OCI-LY7 (cell line): ENCODE measurements at regions not wholly inside any gene's neighbourhood (a gene's known extent, or its start where the extent isn't known, plus 50 kb on each side); places are given as distances from the start of the nearest gene placed in this dataset.

Experiments used
- BruUV-seq: library from RNA; stranded (reverse); fragments of 400-500 nt; replicated peaks from 2 replicates; lab custom pipeline; 2021; lab: Mats Ljungman, UMichigan
- CTCF ChIA-PET: fragments of 300-600 bp; sonication (Branson Sonifier 250); formaldehyde crosslinking; loops from one replicate; lab custom pipeline; 2022; ENCODE audit warnings: antibody characterized with exemption; ENCODE audit not compliant: unreplicated experiment; lab: Charles Lee
- POLR2A ChIA-PET: fragments of 300-600 bp; sonication (Branson Sonifier 250); formaldehyde crosslinking; loops from one replicate; lab custom pipeline; 2022; ENCODE audit warnings: antibody characterized with exemption; lab: Charles Lee
- DNase-seq: peaks from one replicate; pipeline ENCODE4 v3.0.0-alpha.2; 2015; ENCODE audit warnings: low spot score
- H2AFZ ChIP-seq: fragments of 200-600 bp; sonication (generic), shearing (Covaris generic); 2 replicates; pipeline ENCODE4 v1.6.1; 2014; ENCODE audit warnings: mild to moderate bottlenecking, antibody characterized with exemption, low read length, moderate library complexity
- H3K27ac ChIP-seq: fragments of 200-600 bp; sonication (generic); 2 replicates; pipeline ENCODE4 v1.5.1; 2014; ENCODE audit warnings: mixed run types, low read depth, mild to moderate bottlenecking, moderate library complexity, low read length, inconsistent platforms; ENCODE audit not compliant: poor library complexity, severe bottlenecking
- H3K36me3 ChIP-seq: fragments of 200-600 bp; sonication (generic); 2 replicates; pipeline ENCODE4 v1.6.1; 2014; ENCODE audit warnings: mild to moderate bottlenecking, antibody characterized with exemption, low read length, moderate library complexity, mixed read lengths; ENCODE audit not compliant: insufficient read depth
- H3K4me1 ChIP-seq: fragments of 200-600 bp; sonication (generic); 2 replicates; pipeline ENCODE4 v1.5.1; 2014; ENCODE audit warnings: mild to moderate bottlenecking, low read length; ENCODE audit not compliant: insufficient read depth, poor library complexity, severe bottlenecking
- H3K4me2 ChIP-seq: fragments of 200-600 bp; sonication (generic); 2 replicates; pipeline ENCODE4 v1.6.1; 2014; ENCODE audit warnings: mild to moderate bottlenecking, low read length
- H3K4me3 ChIP-seq: fragments of 200-600 bp; sonication (generic); 2 replicates; pipeline ENCODE4 v1.5.1; 2014; ENCODE audit warnings: mild to moderate bottlenecking, low read depth, low read length; ENCODE audit not compliant: poor library complexity, severe bottlenecking
- H3K79me2 ChIP-seq: fragments of 200-600 bp; sonication (generic); 2 replicates; pipeline ENCODE4 v1.6.1; 2016; ENCODE audit warnings: low read depth, mild to moderate bottlenecking, low read length, moderate library complexity, mixed read lengths; ENCODE audit not compliant: insufficient read depth
- H3K9me2 ChIP-seq: fragments of 200-600 bp; sonication (generic); 2 replicates; pipeline ENCODE4 v1.6.1; 2016; ENCODE audit warnings: mild to moderate bottlenecking, low read length, mixed read lengths; ENCODE audit not compliant: insufficient read depth
- H3K9me3 ChIP-seq: fragments of 200-600 bp; sonication (generic); 2 replicates; pipeline ENCODE4 v1.6.1; 2014; ENCODE audit warnings: mild to moderate bottlenecking, mixed run types, low read length, mixed read lengths
- H4K20me1 ChIP-seq: fragments of 200-600 bp; sonication (generic); 2 replicates; pipeline ENCODE4 v1.6.1; 2014; ENCODE audit warnings: mild to moderate bottlenecking, antibody characterized with exemption, low read length, moderate library complexity, mixed read lengths; ENCODE audit not compliant: insufficient read depth
- EZH2phosphoT487 ChIP-seq: fragments of 200-600 bp; sonication (generic); IDR thresholded peaks from 2 replicates; pipeline ENCODE4 v1.6.1; 2018; ENCODE audit warnings: low read depth, borderline replicate concordance, mild to moderate bottlenecking, mixed run types, antibody characterized with exemption, low read length, moderate library complexity, mixed read lengths
- intact Hi-C: fragments of 100-400 bp; cut with micrococcal nuclease; formaldehyde crosslinking; loops from one replicate; pipeline ENCODE4 v1.10.0; 2022; ENCODE audit not compliant: unreplicated experiment
- TF ChIP-seq, protein P1 (sequence below): fragments of 200-600 bp; sonication (generic); conservative IDR thresholded peaks from 2 replicates; pipeline ENCODE4 v1.5.1; 2014; ENCODE audit warnings: mild to moderate bottlenecking, antibody characterized with exemption, low read length, moderate library complexity, mixed read lengths

DNA sequence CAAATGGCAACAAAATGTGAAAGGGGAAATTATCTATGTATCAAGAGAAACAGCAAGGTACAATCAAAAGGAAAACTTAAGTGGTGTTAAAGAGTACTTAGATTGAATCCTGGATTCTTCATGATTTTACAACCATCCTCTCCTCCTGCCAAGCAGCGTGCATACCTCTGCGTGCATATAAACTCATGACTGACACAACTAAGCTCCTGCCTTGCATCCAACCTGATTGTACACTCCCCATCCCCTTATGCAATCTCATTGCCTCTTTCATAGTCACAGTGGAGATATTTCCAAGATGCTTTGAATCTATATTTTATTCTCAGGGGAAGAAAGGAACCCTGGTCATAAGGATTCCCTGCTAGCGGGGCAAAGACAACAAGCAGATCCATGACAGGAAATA, 499.9 kb downstream of the KCTD12 start:
- no peaks in the 10 kb centered on the region for H4K20me1 ChIP-seq
- intact Hi-C loops, result no loop called here
- no peaks in the 10 kb centered on the region for H3K4me1 ChIP-seq
- ChIA-PET POLR2A (interaction anchor here (1.1 kb wide), 1 partner anchor 13 kb away, joined by 3 read pairs; no protein-coding TSS in a partner anchor), CTCF (no interaction called here)
- TF ChIP-seq, protein P1, sequence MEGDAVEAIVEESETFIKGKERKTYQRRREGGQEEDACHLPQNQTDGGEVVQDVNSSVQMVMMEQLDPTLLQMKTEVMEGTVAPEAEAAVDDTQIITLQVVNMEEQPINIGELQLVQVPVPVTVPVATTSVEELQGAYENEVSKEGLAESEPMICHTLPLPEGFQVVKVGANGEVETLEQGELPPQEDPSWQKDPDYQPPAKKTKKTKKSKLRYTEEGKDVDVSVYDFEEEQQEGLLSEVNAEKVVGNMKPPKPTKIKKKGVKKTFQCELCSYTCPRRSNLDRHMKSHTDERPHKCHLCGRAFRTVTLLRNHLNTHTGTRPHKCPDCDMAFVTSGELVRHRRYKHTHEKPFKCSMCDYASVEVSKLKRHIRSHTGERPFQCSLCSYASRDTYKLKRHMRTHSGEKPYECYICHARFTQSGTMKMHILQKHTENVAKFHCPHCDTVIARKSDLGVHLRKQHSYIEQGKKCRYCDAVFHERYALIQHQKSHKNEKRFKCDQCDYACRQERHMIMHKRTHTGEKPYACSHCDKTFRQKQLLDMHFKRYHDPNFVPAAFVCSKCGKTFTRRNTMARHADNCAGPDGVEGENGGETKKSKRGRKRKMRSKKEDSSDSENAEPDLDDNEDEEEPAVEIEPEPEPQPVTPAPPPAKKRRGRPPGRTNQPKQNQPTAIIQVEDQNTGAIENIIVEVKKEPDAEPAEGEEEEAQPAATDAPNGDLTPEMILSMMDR, result no peak
- no peak for TF ChIP-seq EZH2phosphoT487
- H3K9me3 ChIP-seq, result no peaks in the 10 kb centered on the region
- no TSS peak for BruUV-seq
- no peak overlapping the region for H3K4me3 ChIP-seq
- no peak overlapping the region for H3K27ac ChIP-seq
- H3K9me2 ChIP-seq, result no peaks in the 10 kb centered on the region
- H3K79me2 ChIP-seq, result no peaks in the 10 kb centered on the region
- H2AFZ ChIP-seq, result no peak overlapping the region
- H3K36me3 ChIP-seq, result no peaks in the 10 kb centered on the region
- H3K4me2 ChIP-seq, result no peak overlapping the region
- DNase-seq, result no peak

DNA sequence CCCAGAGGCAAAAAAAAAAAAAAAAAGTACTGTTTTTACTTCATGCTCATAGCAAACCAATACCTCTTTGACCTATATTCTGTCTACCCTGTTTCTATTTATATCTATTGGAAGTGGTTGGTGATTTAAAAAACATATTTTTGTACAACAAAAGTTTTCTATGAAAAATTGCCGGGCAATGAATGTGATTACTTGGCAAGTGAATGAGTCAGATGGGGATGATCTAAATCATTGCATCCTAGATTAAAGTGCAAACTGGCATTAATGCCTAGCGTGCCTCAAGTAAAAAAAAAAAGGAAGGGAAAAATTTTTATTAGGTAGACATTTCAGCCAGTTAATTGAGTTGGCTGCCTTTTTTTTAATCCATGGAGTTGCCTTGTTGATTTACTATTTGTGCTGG, 500.6 kb downstream of the KCTD12 start:
- Histone ChIP-seq H4K20me1 (no peaks in the 10 kb centered on the region), H2AFZ (no peak overlapping the region), H3K4me3 (no peak overlapping the region), H3K4me2 (no peak overlapping the region), H3K79me2 (no peaks in the 10 kb centered on the region), H3K9me2 (no peaks in the 10 kb centered on the region; the same call in 1 of the 2 replicates), H3K27ac (no peak overlapping the region), H3K36me3 (no peaks in the 10 kb centered on the region), H3K4me1 (no peaks in the 10 kb centered on the region), H3K9me3 (no peaks in the 10 kb centered on the region)
- intact Hi-C loops, result no loop called here
- ChIA-PET POLR2A (interaction anchor here (0.6 to 1.0 kb wide), 4 partner anchors 24 to 1639 kb away, joined by 3 to 5 read pairs (median 4); no protein-coding TSS in a partner anchor), CTCF (no interaction called here)
- no TSS peak for BruUV-seq
- TF ChIP-seq EZH2phosphoT487, result no peak
- TF ChIP-seq, protein P1, result no peak
- DNase-seq, result no peak

DNA sequence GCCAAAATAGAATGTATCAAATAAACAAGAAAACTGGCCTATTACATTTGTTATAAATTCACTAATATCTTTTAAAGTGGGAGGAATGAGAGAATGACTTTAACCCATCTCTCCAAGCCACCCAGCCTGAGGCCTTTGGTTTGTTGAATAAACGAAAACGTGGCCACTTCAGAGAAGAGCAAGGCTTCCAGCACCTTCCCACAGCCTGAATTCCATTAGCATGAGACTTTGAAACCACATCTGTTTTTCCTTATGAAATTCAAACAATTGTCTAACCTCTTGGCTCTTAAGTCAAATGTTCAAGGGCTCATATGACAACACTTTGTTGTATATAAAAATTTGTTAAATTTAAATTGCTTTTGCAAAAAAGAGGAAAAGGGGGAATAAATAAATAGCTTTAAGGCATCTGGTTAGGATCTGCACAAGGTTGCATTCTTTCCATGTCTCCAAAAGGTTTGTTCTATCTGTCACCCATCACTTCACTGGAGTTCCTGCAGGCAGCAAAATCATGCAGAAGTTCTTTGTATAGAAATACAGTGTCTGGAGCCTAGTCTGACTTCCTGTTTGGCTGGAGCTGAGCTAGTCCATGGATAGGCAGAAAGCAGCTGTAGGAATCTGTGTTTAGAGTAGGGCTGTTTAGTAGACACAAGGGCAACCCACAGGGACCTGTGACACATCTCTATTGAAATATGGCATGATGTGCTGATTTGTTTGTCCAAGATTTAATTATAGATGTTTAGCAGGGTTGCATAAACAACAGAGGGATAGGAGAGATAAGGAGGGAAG, 502.3 kb downstream of the KCTD12 start:
- no peaks in the 10 kb centered on the region for H3K9me3 ChIP-seq
- no peak for DNase-seq
- no peaks in the 10 kb centered on the region for H4K20me1 ChIP-seq
- no TSS peak for BruUV-seq
- H3K9me2 ChIP-seq, result no peaks in the 10 kb centered on the region; the same call in 1 of the 2 replicates
- ChIA-PET CTCF (no interaction called here), POLR2A (no interaction called here)
- no peak overlapping the region for H3K27ac ChIP-seq
- H3K36me3 ChIP-seq, result no peaks in the 10 kb centered on the region
- intact Hi-C loops, result no loop called here
- H3K4me2 ChIP-seq, result no peak overlapping the region
- no peak overlapping the region for H2AFZ ChIP-seq
- no peaks in the 10 kb centered on the region for H3K79me2 ChIP-seq
- TF ChIP-seq, protein P1, result no peak
- TF ChIP-seq EZH2phosphoT487, result no peak
- no peaks in the 10 kb centered on the region for H3K4me1 ChIP-seq
- H3K4me3 ChIP-seq, result no peak overlapping the region
